Fibroblast of peridontal ligament (primary cell): ENCODE measurements at regions not wholly inside any gene's neighbourhood (a gene's known extent, or its start where the extent isn't known, plus 50 kb on each side); places are given as distances from the start of the nearest gene placed in this dataset.
A peak's percentile ranks its signal among the peaks of the same experiment; 100 is the strongest.

Experiments used
- DNase-seq: peaks from one replicate; pipeline ENCODE4 v3.0.0-alpha.2; 2010; ENCODE audit errors: extremely low read depth

GRCh38 chr11:115698243-115698642, 194.0 kb upstream of the CADM1 start:
- DNase-seq = no peak

DNA sequence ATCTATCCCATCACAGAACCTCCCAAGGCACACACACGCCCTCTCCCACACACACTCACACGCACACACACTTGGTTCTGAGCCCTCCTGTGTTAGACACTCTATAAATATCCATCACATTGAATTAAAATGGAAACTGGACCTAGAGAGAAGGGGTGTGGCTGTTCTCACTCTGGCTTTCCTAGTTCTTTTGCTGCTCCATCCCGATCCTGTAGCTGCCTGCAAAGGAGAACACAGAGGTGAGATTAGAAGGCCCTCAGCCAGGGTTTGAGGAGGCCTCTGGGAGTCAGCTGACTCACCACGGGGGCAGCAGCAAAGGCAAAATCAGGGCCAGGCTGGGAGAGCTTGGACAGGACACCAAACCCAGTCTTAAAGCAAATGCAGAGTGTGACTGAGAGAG, 192.3 kb upstream of the CADM1 start:
- DNase-seq = no peak

GRCh38 chr11:115695677-115696364, 191.6 kb upstream of the CADM1 start:
- no peak for DNase-seq

- no peak for DNase-seq
Measured at GRCh38 chr11:115693002-115693401, 188.8 kb upstream of the CADM1 start.

DNA sequence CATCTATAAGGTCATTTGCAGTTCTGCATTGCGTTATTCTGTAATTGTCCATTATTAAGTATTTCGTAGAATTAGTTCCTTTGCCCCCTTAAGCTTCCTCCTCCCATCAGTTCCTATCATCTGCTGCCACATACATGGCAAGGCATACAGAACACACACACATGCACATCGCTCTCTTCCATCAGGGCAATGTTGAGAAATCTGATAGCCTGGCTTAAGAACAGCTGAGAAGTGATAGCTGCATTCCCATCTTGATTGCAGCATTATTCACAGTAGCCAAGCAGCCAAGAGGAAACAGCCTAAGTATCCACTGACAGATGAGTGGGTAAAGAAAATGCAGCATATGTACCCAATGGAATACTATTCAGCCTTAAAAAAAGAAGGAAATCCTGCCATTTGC, 186.8 kb upstream of the CADM1 start:
- no peak for DNase-seq

- no peak for DNase-seq
Measured at GRCh38 chr11:115687934-115688333, 183.7 kb upstream of the CADM1 start.

- DNase-seq = no peak
Measured at GRCh38 chr11:115684699-115685098, 180.5 kb upstream of the CADM1 start.

- no peak for DNase-seq
Measured at GRCh38 chr11:115684135-115684534, 179.9 kb upstream of the CADM1 start.

GRCh38 chr11:115682888-115683287, 178.7 kb upstream of the CADM1 start:
- no peak for DNase-seq

- DNase-seq = peak; percentile 15
Measured at GRCh38 chr11:115682101-115682500, 177.9 kb upstream of the CADM1 start.

DNA sequence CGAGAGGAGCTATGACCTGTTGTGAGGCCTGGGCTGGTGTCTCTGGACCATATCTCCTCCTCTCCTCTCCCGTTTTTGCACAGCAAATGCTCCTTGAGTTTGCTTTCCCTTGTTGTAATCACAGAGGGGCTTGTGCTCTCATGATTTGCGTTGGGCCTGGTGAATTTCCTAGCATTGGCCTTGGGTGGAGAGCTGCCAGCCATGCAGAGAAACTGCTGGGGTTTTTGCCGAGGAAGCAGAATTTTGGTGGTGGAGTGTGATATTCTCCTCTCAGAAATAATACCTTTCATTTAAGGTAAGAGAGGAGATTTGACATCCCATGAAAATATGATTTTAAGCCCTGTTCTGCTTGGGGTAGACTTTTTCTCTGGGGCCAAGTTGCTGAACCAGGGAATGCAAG, 175.7 kb upstream of the CADM1 start:
- no peak for DNase-seq

- no peak for DNase-seq
Measured at GRCh38 chr11:115678942-115679341, 174.7 kb upstream of the CADM1 start.

GRCh38 chr11:115677190-115677589, 173.0 kb upstream of the CADM1 start:
- no peak for DNase-seq

DNA sequence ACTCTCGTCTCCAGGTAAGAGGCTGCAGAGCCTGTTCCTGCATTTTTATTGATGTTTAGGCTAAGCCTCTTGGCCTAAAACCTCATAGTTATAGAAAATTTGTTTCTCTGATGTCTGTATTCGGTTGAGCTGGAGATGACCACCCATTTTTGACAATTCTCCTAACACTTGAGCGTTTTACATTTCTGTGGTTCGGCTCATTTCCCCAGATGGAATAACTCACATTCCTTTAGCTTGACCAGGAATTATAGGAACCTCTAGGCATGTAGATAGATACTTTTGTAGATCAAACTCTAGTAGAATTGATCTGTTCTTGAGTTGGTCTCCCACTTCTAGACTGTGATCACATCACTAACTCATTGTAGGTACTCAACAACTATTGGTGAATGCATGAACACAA, 172.6 kb upstream of the CADM1 start:
- peak; percentile 55 for DNase-seq

DNA sequence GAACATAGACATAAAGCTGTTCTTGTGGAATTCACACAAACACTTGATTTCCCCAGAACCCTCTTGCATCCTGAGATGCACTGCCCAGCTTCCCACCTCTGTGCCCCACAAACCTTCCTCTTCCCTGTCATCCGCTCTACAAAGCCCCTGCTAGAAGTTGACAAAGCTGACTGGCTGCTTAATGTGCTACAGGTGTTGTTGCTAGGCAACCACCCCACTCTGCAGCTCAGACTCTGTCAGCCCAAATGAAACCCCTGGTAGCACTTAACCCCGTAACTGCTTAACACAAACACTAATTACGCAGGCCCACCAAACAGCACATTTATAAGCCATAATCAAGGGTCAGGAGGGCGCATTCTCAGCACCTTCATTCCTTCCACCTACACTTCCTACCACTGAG, 172.0 kb upstream of the CADM1 start:
- no peak for DNase-seq

DNA sequence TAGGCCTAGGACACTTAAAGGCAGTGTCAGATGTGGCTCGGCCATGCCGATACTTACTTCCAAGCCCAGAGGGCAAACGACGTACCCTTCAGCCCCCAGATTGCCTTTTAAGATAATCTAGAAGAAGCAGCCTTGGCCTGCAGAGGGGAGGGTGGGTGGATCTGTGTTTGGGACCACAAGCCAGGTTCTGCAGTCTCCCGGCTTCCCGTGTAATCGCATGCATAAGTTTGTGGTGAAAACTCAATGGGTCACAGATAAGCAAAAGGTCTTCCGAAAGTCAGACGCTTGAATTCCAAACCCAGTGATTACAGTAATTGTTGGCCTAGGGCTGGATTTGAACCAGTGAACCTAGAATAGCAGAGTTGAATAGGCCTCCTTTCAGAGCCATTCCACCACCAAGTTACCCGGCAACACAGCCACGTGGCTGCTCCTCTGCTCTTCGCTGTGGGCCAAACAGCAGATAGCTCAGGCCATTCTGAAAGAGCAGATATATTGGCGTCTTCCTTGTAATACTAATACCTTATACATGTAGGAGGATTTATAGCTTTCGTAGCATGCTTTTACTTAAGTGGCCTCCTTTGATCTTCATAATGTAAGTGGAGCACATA, 170.8 kb upstream of the CADM1 start:
- DNase-seq = no peak

GRCh38 chr11:115674176-115674936, 170.1 kb upstream of the CADM1 start:
- DNase-seq = peak; percentile 5

DNA sequence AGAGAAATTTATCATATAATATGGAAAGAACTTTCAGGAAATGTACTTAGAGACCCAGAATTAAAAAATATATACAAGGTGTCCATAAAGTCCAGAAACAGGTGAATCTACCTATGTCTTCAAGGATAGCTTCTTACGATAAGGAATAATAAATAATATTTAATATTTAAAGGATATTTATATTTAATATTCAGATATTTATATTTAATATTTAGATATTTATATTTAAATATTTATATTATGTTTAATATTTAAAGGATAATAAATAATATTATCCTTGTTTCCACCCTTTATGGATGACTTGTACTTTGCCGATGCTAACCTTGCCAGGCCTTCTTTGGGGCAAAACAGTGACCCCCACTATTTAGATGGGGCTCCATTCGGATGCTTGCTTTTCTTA, 169.5 kb upstream of the CADM1 start:
- no peak for DNase-seq

GRCh38 chr11:115672999-115673411, 168.8 kb upstream of the CADM1 start:
- DNase-seq = peak; percentile 65

DNA sequence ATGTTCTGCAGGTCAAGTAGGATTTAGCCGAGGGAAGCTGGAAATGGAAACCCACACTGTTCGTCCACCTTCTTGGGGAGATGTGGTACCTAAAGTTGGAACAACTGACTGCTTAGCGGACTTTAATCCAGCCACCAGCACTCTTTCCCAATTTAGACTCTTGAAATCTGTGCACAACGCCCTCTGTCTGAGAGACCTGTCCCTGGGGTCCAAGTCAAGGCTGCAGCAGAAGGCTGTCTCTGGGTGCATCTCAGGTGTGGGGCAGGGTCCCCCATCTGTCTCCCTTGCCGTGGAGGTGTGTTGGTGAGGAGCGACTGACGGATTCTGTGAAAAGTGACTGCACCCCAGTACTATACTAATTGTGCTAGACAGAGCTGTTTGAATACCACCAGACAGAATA, 168.2 kb upstream of the CADM1 start:
- DNase-seq = no peak

DNA sequence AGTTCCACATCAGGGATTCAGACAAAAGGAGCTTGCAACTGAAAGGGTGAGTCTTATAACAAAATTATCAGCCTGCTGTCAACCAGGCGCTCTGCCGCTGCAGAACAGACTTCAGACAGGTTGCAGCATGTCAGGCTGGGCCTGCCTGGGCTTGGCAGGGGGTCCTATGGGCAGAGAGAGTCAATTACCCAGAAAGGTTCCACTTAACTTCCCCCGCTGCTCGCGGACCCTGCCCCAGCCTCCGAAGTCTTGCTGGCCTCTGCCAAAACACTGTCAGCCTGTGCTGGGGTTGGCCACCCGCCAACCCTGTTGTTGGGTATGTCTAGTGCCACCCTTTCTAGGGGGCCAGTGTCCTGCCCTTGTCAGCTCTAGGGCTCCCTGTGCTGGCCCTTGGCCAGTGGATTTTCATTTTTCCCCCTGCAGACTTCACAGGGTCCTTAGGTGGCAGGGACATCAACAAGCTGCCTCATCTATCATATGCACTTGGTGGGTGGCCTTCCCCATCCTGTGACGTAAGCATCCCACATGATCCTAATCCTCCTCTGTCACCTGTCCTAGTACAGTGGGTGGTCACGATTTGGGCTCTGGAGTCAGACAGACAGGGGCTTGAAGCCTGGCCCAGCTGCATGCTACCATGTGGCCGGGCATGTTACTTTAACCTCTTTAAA, 166.5 kb upstream of the CADM1 start:
- DNase-seq = no peak

DNA sequence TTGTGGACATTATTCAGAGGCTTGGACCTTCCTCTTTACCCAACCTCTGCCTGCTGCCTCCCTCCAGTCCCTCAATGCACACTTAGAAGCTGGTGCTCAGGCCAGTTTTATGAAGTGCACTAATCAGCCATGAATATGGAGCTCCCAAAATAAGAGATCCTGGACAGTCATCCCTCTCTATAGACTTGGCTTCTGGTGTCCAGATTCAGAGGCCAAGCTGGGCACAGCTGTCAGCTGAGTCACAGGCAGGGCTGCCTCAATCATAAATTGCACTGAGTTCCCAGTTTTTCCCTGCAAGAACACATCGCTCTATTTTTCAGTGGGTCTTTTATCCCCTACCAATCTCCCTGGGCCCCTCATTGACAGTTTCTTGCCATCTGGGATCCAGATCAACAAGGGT, 161.7 kb upstream of the CADM1 start:
- no peak for DNase-seq
